Vagina (tissue), 2 donors: ENCODE measurements at regions not wholly inside any gene's neighbourhood (a gene's known extent, or its start where the extent isn't known, plus 50 kb on each side); places are given as distances from the start of the nearest gene placed in this dataset.

Experiments
- DNase-seq, 2 donors: peaks; one replicate each; pipeline ENCODE4 v3.0.0-alpha.2; 2017; ENCODE audit errors: extremely low spot score in 2 of 2
- H3K27ac ChIP-seq: fragments of 200-600 bp; sonication (generic); one replicate; pipeline ENCODE4 v1.5.1; 2019
- H3K27me3 ChIP-seq: fragments of 200-600 bp; sonication (generic); one replicate; pipeline ENCODE4 v1.5.1; 2019
- H3K36me3 ChIP-seq, 2 donors: fragments of 200-600 bp; sonication (generic); one replicate each; pipeline ENCODE4 v1.5.1; 2017 to 2019
- H3K4me1 ChIP-seq: fragments of 200-600 bp; sonication (generic); one replicate; pipeline ENCODE4 v1.5.1; 2019
- H3K4me3 ChIP-seq, 2 donors: fragments of 200-600 bp; sonication (generic); 1 replicate in 1 of 2; 2 replicates in 1 of 2; pipeline ENCODE4 v1.5.1; 2016 to 2019
- H3K9me3 ChIP-seq: fragments of 200-600 bp; sonication (generic); one replicate; pipeline ENCODE4 v1.5.1; 2019
- CTCF ChIP-seq, 3 experiments: fragments of 450-650 bp in 2 of 3; fragments of 200-600 bp in 1 of 3; sonication (generic) in 1 of 3; IDR thresholded peaks; one replicate each; pipeline ENCODE4 v1.5.1; 2017 to 2019; ENCODE audit warnings: antibody characterized with exemption in 3 of 3, mild to moderate bottlenecking in 2 of 3, moderate library complexity in 2 of 3
- POLR2A ChIP-seq, 2 donors: fragments of 450-650 bp; IDR thresholded peaks; one replicate each; pipeline ENCODE4 v1.6.1; 2017; ENCODE audit warnings: antibody characterized with exemption in 2 of 2, mild to moderate bottlenecking in 2 of 2, moderate library complexity in 2 of 2
- POLR2AphosphoS5 ChIP-seq, 2 donors: sonication (generic); formaldehyde crosslinking; IDR thresholded peaks; one replicate each; pipeline ENCODE4 v1.9.0; 2017; ENCODE audit warnings: antibody characterized with exemption in 2 of 2, mild to moderate bottlenecking in 2 of 2, low read depth in 1 of 2; ENCODE audit not compliant: insufficient read depth in 1 of 2
- intact Hi-C: fragments of 100-400 bp; cut with DNase I; formaldehyde crosslinking; loops from one replicate; pipeline ENCODE4 v1.15.1; 2023

GRCh38 chr18:29838556-29838955, 1204.0 kb downstream of the DSC3 start:
- intact Hi-C loops, result no loop called here
- Histone ChIP-seq H3K9me3 (no peaks in the 10 kb centered on the region), H3K4me3 (no peak overlapping the region), H3K4me1 (no peaks in the 10 kb centered on the region), H3K27ac (no peak overlapping the region), H3K36me3 (no peaks in the 10 kb centered on the region), H3K27me3 (no peaks in the 10 kb centered on the region)
- DNase-seq, result no peak
- TF ChIP-seq POLR2A (IDR thresholded peaks at IDR 0.05) (no peak), POLR2AphosphoS5 (IDR thresholded peaks at IDR 0.05; ENCODE audit: insufficient read depth in 1 of 2, low read depth in 1 of 2) (no peak), CTCF (IDR thresholded peaks at IDR 0.05) (no peak)

GRCh38 chr18:29823671-29824070, 1218.9 kb downstream of the DSC3 start:
- TF ChIP-seq CTCF (IDR thresholded peaks at IDR 0.05), result no peak
- TF ChIP-seq POLR2AphosphoS5 (IDR thresholded peaks at IDR 0.05; ENCODE audit: insufficient read depth in 1 of 2, low read depth in 1 of 2), result no peak
- no peak for TF ChIP-seq POLR2A (IDR thresholded peaks at IDR 0.05)
- Histone ChIP-seq H3K4me3 (no peak overlapping the region), H3K27ac (no peak overlapping the region), H3K9me3 (no peaks in the 10 kb centered on the region), H3K36me3 (no peaks in the 10 kb centered on the region), H3K4me1 (no peaks in the 10 kb centered on the region), H3K27me3 (no peaks in the 10 kb centered on the region)
- intact Hi-C loops, result no loop called here
- no peak for DNase-seq

GRCh38 chr18:29821544-29821943, 1221.0 kb downstream of the DSC3 start:
- Histone ChIP-seq H3K27me3 (no peaks in the 10 kb centered on the region), H3K9me3 (no peaks in the 10 kb centered on the region), H3K36me3 (no peaks in the 10 kb centered on the region), H3K27ac (no peak overlapping the region), H3K4me3 (no peak overlapping the region), H3K4me1 (no peaks in the 10 kb centered on the region)
- no peak for DNase-seq
- no peak for TF ChIP-seq CTCF (IDR thresholded peaks at IDR 0.05)
- TF ChIP-seq POLR2A (IDR thresholded peaks at IDR 0.05), result no peak
- no peak for TF ChIP-seq POLR2AphosphoS5 (IDR thresholded peaks at IDR 0.05; ENCODE audit: insufficient read depth in 1 of 2, low read depth in 1 of 2)
- intact Hi-C loops, result no loop called here

GRCh38 chr18:29811519-29811918, 1231.0 kb downstream of the DSC3 start:
- Histone ChIP-seq H3K27me3 (no peaks in the 10 kb centered on the region), H3K4me3 (no peak overlapping the region), H3K36me3 (no peaks in the 10 kb centered on the region), H3K9me3 (no peaks in the 10 kb centered on the region), H3K4me1 (no peaks in the 10 kb centered on the region), H3K27ac (no peak overlapping the region)
- DNase-seq, result no peak
- TF ChIP-seq POLR2A (IDR thresholded peaks at IDR 0.05) (no peak), CTCF (IDR thresholded peaks at IDR 0.05) (no peak), POLR2AphosphoS5 (IDR thresholded peaks at IDR 0.05; ENCODE audit: insufficient read depth in 1 of 2, low read depth in 1 of 2) (no peak)
- intact Hi-C loops, result no loop called here

- Histone ChIP-seq H3K36me3 (no peaks in the 10 kb centered on the region), H3K9me3 (no peaks in the 10 kb centered on the region), H3K4me1 (no peaks in the 10 kb centered on the region), H3K27me3 (no peaks in the 10 kb centered on the region), H3K4me3 (no peak overlapping the region), H3K27ac (no peak overlapping the region)
- intact Hi-C loops, result no loop called here
- no peak for DNase-seq
- TF ChIP-seq CTCF (IDR thresholded peaks at IDR 0.05), result no peak
- no peak for TF ChIP-seq POLR2AphosphoS5 (IDR thresholded peaks at IDR 0.05; ENCODE audit: insufficient read depth in 1 of 2, low read depth in 1 of 2)
- no peak for TF ChIP-seq POLR2A (IDR thresholded peaks at IDR 0.05)
Observed at GRCh38 chr18:29780816-29781215, 1261.7 kb downstream of the DSC3 start.
